ENCODE measurements at regions not wholly inside any gene's neighbourhood (a gene's known extent, or its start where the extent isn't known, plus 50 kb on each side); places are given as distances from the start of the nearest gene placed in this dataset.

GRCh38 chr4:32172086-32172485 lies 1451.9 kb downstream of the PCDH7 start:
- TF ChIP-seq EZH2phosphoT487 (IDR thresholded peaks at IDR 0.05; ENCODE audit: low read depth, severe bottlenecking, unreplicated experiment): no peak
- no peak for TF ChIP-seq EZH2 (IDR thresholded peaks at IDR 0.05; ENCODE audit: borderline replicate concordance)
- no peak for TF ChIP-seq CTCF (IDR thresholded peaks at IDR 0.05; ENCODE audit: poor library complexity)
